NCI-H1930 (cell line): ENCODE measurements at regions not wholly inside any gene's neighbourhood (a gene's known extent, or its start where the extent isn't known, plus 50 kb on each side); places are given as distances from the start of the nearest gene placed in this dataset.

Experiments used
- DNase-seq, 2 experiments: peaks; one replicate each; lab custom pipeline; 2025; lab: John Stamatoyannopoulos, UW

DNA sequence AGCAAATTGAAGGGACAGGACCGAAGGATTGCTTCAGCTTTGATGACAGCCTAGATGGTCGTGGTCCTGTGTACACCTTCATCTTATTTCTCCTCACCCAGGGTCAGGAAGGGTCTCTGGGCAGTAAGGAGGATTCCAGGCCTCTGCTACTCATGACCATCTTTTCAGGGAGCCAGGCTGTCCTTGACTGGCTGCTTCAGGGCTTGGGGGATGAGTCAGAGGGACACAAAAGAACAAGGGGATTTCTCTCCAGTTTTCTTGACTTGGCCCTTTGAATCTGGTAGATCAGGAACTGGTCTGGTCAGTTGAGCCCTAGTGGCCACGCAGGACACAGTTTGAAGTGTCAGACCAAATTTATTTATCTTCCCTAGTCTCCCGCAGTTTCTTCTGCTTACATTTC, 402.1 kb upstream of the CHD6 start:
- no peak for DNase-seq

DNA sequence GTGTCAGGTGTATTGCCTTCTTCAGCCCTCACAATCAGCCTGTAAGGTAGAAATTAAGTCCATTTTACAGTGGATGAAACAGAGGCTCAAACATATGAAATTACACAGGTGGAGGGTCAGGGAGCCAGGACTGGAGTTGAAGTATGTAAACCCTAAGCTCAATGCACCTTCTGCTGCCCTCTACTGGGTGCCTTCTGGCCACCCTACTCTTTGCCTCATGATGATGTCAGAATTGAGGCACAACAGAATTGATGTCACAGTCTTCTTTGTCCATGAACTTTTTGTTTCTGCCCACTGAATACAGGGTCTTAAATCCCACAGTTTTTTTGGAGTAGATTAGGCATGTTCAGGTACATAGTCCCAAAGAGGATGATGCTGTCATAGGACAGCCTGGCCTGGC, 400.8 kb upstream of the CHD6 start:
- DNase-seq: no peak

DNA sequence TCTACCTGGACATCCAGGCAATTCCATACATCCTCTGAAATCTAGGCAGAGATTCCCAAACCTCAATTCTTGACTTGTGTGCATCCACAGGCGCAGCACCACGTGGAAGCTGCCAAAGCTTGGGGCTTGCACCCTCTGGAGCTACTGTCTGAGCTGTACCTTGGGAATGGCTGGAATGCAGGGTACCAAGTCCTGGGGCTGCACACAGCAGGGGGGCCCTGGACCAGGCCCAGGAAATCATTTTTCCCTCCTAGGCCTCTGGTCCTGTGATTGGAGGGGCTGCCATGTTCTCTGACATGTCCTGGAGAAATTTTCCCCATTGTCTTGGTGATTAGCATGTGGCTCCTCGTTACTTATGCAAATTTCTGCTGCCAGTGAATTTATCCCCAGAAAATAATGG, 391.9 kb upstream of the CHD6 start:
- no peak for DNase-seq

DNA sequence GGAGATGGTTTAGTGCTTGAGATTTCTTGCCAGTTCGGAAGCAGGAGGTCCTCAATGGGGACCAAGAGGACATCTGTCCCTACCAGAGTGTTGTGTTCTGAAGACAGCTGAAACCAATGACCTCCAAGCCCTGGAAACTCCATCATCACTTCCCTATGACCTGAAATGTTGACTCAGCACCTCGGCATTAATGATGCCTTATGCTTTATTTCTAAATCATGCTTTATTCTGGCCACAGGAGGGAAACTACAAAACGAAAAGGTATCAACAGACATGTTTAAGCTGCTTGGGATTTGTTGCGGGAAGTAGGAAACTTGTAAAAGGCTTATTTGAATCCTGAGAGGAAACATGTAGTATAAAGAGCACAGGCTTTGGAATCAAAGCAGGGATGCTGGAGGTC, 389.1 kb upstream of the CHD6 start:
- no peak for DNase-seq

DNA sequence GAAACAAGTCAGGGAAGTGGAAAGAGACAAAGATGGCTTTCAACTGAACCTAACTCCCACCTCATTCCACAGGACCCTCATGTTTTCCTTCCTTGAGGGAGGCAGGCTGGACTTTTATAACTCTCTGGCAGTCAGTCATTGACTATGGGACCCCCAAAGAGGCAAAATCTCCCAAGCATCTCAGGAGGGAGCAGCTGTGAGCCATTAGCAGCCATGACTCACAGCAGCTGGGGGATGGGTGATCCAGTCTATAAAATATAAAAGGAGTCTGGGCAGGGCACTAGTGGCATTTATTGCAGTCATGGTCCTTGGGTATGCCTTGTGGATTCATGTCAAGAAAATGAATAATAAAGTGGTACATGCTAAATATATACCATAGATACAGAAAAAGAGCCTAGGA, 387.0 kb upstream of the CHD6 start:
- DNase-seq: no peak

DNA sequence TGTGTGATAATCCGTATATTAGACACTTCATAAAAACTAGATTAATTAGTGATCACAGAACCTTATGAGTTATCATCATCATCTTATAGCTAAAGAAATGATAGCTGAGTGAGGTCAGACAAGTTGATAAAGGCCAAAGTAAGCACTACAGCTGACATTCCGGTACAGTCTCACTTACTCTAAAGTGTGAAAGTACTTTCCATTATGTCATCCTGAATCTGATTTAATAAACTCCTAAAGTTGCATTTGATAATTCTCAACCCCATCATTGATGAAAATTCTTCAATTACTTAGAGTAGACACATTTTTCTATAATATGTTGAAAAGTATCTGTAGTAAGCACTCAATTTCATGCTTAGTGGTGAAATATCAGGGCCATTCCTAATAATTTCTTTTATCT, 385.2 kb upstream of the CHD6 start:
- no peak for DNase-seq

DNA sequence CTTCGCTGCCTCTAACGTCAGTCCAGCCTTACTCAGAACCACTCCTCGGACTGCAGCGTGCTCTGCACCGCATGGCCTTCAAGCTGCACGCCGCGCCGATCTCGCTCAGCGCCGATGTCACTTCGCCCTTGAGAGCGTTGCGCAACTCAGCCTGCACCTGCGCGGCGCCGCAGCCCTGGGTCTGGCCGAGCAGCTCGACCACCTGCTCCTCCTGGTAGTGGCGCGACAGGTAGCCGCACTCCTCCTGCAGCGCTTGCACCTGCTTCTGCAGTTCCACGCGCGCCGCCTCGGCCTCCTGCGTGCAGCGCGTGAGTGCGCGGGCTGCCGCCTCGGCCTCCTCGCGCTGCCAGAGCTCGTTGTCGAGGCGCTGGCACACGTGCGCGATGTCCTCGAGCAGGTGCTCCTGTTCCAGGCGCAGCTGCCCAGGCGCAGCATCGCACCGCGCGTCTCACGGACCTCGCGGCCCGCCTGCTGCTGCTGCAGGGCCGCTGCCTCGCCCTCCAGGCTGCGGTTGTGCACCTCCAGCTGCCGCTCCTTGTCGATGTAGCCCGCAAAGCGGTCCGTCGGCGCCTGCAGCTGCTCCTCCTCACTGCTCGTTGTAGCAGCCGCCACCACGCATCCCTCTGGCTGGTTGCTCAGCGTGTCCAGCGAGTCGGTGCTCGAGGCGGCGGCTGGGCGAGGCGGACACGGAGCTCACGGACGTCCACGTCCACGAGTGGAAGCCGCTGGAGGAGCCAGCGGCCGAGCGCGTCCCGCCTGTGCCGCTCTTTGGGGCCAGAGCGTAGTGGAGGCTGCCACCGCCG, 380.6 kb upstream of the CHD6 start:
- DNase-seq: no peak

DNA sequence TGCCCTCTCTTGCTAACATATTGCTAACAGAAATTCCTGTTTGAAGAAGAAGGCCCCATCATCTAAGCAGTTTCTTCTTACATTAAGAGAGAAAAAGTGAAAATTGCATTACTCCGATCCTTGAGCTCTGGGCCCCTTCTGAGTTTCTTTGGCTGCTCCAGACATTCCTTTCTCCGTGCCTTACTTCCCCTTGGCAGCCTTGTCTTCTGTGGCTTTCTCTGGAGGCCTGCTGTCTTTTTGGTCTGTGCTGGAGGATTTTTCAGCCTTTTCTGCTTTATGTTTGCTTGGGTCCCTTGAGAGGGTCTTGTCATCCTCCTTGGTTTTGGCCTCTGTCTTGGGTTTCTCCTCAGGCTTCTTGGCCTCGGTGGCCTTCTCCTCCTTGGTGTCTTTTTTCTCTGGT, 378.8 kb upstream of the CHD6 start:
- DNase-seq: no peak

DNA sequence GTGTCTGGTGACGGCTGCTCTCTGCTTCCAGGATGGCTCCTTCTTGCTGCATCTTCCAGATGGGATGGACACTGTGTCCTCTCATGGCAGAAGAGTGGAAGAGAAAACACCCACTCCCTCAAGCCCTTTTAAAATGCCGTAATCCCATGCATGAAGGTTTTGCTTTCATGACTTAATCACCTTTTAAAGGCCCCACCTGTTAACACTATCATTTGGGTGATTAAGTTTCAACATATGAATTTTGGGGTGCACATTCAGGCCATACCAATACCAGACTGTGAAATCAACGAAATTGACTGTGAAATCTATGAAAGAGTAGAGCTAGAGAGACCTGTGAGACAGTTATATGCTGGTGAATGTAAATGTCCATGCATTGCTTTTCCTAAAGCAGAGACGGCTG, 374.3 kb upstream of the CHD6 start:
- DNase-seq: no peak

DNA sequence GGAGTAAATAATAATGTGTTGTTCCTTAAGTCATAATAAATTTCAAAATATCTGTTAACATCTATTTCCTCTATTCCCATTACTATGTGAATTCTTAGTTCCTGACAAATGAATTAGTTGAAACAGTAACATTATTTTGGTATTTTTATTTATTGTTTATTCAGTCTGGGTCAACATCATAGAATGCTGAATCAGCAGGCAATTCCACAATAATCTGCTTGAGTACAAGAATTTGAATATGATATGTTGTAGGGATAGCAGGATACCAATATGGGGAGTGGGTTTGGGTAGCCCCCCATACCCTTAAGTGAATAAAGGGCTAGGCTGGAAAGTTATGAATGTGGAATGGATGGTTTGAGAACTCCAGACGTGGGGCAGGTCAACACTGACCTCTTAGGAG, 373.2 kb upstream of the CHD6 start:
- no peak for DNase-seq

DNA sequence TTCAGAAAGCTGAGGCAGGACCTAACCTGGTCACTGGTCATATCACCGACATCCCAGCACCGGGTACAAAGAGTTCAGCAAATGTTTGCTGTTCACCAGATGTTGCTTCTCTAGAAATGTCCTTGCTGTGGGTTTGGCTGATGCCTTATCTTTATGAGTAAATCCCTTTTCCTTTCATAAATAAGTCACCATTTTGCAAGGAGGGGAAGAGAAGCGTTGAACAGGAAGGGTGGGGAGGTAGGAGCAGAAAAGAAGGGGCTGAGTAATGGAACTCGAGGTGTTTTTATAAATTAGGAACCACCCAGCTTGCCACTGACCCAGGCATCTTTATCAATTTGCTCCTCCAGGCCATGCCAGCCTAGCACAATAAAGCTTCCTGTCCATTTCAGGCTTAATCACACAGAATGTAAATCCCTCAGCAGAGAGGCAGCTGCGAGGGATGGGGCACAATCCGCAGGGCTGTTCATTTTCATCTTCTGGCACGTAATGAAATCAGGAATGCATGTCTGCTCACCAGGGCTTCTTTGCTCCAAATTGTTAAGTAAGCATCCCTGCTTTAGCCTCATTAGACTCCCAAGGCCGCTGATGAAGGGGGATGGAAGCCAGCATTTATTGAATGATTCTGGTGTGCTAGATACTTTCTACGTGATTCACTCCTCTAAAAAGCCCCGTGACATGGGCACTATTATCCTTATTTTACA, 371.9 kb upstream of the CHD6 start:
- DNase-seq: no peak

DNA sequence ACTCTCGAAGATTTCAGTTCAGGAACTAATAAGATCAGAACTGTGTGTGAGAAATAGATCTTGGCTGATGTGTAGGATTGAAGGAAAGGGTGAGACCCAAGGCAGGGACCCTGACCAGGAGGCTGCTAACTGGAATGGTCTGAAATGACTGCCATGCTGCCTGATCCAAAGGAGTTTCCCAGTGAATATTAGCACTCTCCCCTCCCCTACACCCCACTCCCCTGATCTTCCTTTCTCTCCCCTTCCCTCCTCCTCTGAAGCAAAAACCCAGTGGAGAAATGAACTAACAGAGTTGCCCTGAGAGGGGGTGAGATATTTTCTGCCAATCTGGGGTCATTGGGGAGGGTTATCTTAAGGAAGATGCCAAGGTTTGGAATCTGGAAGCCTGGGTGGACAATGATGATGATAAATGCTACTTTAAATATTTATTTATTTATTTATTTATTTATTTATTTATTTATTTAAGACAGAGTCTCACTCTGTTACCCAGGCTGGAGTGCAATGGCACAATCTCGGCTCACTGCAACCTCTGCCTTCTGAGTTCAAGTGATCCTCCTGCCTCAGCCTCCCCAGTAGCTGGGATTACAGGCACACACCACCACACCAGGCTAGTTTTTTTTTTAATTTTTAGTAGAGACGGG, 371.0 kb upstream of the CHD6 start:
- DNase-seq: no peak

DNA sequence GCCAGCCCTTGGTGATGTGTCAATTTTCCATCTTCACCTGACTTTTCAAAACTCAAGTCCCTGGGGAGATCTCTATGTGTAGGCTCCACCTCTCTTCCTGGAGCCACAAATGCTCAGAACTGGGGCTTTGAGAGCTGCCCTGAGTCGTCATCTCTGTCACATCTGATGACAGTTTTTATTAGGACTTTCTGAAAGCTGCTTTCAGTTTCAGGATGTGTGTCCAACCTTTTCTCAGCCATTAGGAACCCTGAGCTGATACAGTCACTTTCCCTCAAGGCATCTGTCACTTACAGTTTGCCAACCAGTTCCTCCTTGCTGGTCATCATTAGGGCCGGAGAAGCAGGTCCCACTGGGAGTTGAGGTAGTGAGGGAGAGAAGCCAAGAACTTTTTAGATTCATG, 365.9 kb upstream of the CHD6 start:
- no peak for DNase-seq

DNA sequence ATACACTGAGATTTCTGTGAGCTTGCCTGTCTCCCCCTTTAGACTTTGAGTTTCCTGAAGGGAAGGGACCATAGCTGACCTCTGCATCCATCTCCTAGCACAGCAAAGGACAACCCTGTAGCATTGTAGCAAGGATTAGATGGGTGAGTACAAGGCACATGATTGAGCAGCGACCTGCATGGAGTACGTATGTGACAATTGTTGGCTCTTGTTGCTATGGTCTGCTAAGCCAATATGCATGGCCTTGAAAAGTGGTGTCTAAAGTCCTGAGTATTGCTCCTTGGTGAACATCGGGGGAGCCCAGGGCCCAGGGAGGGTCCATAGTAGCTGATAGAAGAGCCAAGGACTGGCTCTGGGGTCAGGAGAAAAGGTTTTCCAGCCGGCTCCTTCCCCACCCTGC, 365.0 kb upstream of the CHD6 start:
- DNase-seq: no peak

DNA sequence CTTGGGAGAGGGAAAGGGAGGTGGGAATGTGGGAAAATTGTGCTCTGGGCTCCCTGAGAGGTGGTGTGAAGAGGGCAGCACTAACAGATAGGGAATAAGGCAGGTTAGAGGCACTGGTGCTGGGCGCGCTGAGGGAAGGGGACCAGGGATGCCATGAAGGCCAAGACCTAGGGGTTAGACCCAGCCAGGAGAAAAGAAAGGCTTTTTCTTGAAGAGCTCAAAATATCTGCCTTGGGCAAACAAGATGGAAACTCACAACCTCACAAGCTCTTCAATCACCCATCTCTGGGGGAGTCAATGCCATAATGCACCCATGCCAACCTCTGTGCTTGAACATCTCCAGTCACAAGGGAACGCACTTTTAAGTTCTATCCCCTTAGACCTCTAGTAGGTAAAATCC, 363.6 kb upstream of the CHD6 start:
- no peak for DNase-seq

DNA sequence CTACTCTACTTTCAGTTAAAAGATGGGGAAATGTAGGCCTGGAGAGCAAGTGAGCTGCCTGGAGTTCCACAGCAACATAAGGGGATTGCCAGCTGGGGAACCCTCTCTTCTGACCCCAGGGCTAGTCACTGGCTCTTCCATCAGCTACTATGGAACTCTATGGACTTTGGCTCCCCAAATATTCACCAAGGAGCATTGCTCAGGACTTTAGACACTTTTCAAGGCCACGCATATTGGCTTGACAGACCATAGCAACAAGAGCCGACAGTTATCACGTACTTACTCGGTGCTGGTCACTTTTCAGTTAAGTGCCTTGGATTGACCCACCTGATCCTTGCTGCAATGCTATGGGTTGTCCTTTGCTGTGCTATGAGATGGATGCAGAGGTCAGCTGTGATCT, 360.7 kb upstream of the CHD6 start:
- no peak for DNase-seq

DNA sequence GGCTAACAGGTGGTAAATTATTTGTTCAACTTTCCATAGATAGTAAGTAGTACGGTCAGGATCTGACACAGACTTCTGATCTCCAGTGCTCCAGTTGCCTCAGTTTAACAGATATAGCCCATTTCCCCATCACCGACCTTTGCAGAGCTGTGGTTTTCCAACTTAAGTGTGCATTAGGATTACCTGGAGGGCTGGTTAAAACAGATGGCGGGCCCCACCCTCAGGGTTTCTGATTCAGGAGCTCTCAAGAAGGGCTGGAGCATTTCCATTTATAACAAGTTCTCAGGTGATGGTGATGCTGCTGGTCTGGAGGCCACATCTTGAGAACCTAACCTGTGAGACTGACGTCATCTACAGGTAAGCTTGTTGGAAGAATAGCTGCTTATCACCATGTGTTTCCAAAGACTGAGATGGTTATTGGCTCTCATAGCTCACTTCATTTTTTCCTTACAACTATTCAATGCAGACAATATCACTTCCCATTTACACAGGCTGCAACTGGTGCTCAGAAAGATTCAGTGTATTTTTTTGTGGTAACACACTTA, 360.1 kb upstream of the CHD6 start:
- DNase-seq: no peak

DNA sequence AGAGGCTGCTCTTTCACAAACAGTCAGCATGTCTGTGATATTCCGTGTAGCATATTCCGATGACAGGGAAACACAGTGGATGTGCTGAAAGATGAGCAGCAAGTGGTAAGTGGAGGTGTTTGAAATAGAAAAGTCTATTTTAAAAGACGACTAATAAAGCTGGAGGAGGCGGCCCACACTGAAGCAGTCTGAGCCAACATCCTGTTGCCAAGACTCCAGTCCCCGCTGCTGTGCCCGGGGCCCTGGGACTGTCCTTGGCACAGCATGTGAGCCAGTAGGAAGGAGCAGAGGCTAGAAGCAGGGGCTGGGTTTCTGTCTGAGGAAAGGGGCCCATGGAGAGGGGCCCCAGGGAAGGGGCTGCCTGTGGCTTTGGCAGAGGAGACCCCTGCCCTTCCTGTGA, 351.5 kb upstream of the CHD6 start:
- no peak for DNase-seq

DNA sequence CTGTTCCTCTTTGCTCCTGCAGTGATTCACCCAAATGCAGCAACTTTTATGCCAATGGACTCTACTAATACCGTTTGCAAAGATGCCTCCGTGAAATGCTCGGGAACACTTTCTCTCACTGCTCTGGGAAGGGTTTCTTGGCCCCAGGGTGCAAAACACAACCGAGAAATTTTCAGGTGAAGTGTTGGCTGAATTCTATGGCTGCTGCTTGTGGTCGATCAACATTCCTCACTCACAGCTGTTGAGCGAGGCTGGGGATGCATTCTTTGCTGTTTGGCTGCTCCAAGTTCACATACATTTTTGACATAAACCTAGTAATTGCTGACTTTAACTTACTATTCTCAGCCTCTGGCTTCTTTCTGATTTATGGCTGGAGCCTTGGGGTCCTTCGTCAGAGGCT, 342.0 kb upstream of the CHD6 start:
- no peak for DNase-seq

DNA sequence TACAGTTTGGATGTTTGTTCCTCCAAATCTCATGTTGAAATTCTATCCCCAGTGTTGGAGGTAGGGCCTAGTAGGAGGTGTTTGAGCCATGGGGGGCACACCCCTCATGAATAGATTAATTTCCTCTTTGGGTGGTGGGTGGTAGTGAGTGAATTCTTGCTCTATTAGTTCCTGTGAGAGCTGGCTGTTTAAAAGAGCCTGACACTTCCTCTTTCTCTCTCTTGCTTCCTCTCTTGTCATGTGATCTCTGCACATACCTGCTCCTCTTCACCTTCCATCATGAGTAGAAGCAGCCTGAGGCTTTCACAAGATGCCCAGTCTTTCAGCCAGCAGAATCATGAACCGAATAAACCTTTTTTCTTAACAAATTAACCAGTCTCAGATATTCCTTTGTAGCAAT, 340.2 kb upstream of the CHD6 start:
- DNase-seq: no peak

DNA sequence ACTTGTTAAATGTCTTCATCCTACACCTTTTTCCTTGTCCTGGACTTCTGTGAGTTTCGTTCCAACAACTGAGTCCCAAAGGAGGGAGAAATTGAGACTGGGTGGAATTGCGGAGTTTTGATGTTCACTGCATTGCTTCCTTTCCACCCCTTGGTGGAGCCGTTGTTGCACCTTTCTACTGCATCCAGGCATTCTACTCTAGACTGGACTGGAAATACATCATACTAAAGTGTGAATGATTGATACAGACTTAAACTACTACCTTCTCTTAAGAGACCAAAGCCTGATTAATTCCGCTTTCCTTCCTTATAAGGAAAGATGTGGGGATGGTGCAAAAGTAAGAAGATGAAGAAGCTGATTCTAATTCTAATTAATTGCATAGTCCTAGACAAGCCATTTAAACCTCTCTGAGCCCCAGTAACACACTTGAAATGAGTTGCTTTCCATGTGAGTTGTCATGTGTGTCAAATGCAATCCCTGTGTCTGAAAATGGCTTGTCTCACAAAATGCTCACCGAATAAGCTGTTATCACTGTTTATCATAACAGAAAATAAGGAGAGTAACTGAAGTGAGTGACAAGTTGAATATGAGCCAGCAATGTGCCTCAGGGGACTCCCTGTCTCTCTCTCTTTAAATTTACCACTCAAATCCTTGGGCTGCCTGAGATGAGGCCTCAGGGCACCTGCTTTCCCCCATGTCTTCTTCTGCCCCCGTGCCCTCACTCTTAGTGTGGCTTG, 338.3 kb upstream of the CHD6 start:
- no peak for DNase-seq

DNA sequence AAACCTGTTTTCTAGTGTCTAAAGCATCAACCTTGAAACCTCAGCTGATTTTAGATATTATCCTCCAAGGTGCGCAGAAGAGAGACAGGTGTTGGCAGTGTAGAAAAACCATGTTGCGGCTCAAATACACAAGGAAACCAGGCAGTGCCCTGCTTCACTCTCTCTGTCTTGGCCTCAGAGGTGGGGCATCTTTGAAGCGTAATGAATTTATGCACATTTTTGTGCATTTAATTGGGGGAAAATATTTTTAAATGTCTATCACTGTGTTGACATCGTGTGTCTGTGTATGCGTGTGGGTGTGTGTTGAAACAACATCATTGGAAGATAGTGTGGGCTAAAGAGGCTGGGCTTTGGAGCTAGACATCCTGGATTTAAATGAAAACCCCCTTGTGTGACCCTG, 334.0 kb upstream of the CHD6 start:
- no peak for DNase-seq
